ENCODE measurements at regions not wholly inside any gene's neighbourhood (a gene's known extent, or its start where the extent isn't known, plus 50 kb on each side); places are given as distances from the start of the nearest gene placed in this dataset.

- DNase-seq: no peak
Measured at GRCh38 chr13:59478908-59479307, 684.8 kb downstream of the DIAPH3 start.

- no peak for DNase-seq
Measured at GRCh38 chr13:59479629-59480028, 684.1 kb downstream of the DIAPH3 start.

GRCh38 chr13:59480396-59481259 is 683.1 kb downstream of the DIAPH3 start:
- no peak for DNase-seq

- DNase-seq: no peak
Measured at GRCh38 chr13:59483501-59484145, 680.1 kb downstream of the DIAPH3 start.

GRCh38 chr13:59487883-59488282 is 675.8 kb downstream of the DIAPH3 start:
- DNase-seq: no peak

- no peak for DNase-seq
Measured at GRCh38 chr13:59488436-59488835, 675.3 kb downstream of the DIAPH3 start.

- DNase-seq: no peak
Measured at GRCh38 chr13:59490651-59491050, 673.1 kb downstream of the DIAPH3 start.

- DNase-seq: no peak
Measured at GRCh38 chr13:59492030-59492636, 671.6 kb downstream of the DIAPH3 start.

- no peak for DNase-seq
Measured at GRCh38 chr13:59493436-59493965, 670.2 kb downstream of the DIAPH3 start.

- no peak for DNase-seq
Measured at GRCh38 chr13:59494151-59494550, 669.6 kb downstream of the DIAPH3 start.

- no peak for DNase-seq
Measured at GRCh38 chr13:59494560-59494970, 669.2 kb downstream of the DIAPH3 start.

GRCh38 chr13:59495299-59495698 is 668.4 kb downstream of the DIAPH3 start:
- DNase-seq: no peak

GRCh38 chr13:59495936-59496512 is 667.7 kb downstream of the DIAPH3 start:
- DNase-seq: no peak

GRCh38 chr13:59497621-59498247 is 666.0 kb downstream of the DIAPH3 start:
- DNase-seq: no peak

- DNase-seq: no peak
Measured at GRCh38 chr13:59501004-59501403, 662.7 kb downstream of the DIAPH3 start.

- no peak for DNase-seq
Measured at GRCh38 chr13:59504407-59504806, 659.3 kb downstream of the DIAPH3 start.

- no peak for DNase-seq
Measured at GRCh38 chr13:59510386-59510785, 653.3 kb downstream of the DIAPH3 start.

- no peak for DNase-seq
Measured at GRCh38 chr13:59513686-59514085, 650.0 kb downstream of the DIAPH3 start.

- no peak for DNase-seq
Measured at GRCh38 chr13:59514316-59514715, 649.4 kb downstream of the DIAPH3 start.

- DNase-seq: no peak
Measured at GRCh38 chr13:59519819-59520218, 643.9 kb downstream of the DIAPH3 start.

- DNase-seq: no peak
Measured at GRCh38 chr13:59521549-59521948, 642.2 kb downstream of the DIAPH3 start.

- no peak for DNase-seq
Measured at GRCh38 chr13:59522652-59523051, 641.1 kb downstream of the DIAPH3 start.

GRCh38 chr13:59527500-59527899 is 636.2 kb downstream of the DIAPH3 start:
- DNase-seq: no peak

Data from SHP77 (cell line).